IPS DF 6.9 (cell line): ENCODE measurements at regions not wholly inside any gene's neighbourhood (a gene's known extent, or its start where the extent isn't known, plus 50 kb on each side); places are given as distances from the start of the nearest gene placed in this dataset.

Experiments used
- DNase-seq: peaks from one replicate; pipeline ENCODE4 v3.0.0-alpha.2; 2013; ENCODE audit warnings: low read depth, low spot score
- H3K27ac ChIP-seq: one replicate; pipeline ENCODE4 v1.5.1; 2013; ENCODE audit warnings: low read length, control low read depth
- H3K27me3 ChIP-seq: 2 replicates; pipeline ENCODE4 v1.6.1; 2013; ENCODE audit warnings: mild to moderate bottlenecking, low read length; ENCODE audit not compliant: control insufficient read depth, insufficient read depth
- H3K36me3 ChIP-seq: 2 replicates; pipeline ENCODE4 v1.6.1; 2013; ENCODE audit warnings: low read length; ENCODE audit not compliant: control insufficient read depth, insufficient read depth
- H3K4me1 ChIP-seq: 2 replicates; pipeline ENCODE4 v1.6.1; 2013; ENCODE audit warnings: low read length; ENCODE audit not compliant: control insufficient read depth, insufficient read depth
- H3K4me3 ChIP-seq: 2 replicates; pipeline ENCODE4 v1.5.1; 2013; ENCODE audit warnings: mild to moderate bottlenecking, low read length
- H3K9me3 ChIP-seq: 2 replicates; pipeline ENCODE4 v1.6.1; 2013; ENCODE audit warnings: low read length, inconsistent platforms; ENCODE audit not compliant: control insufficient read depth, insufficient read depth
- WGBS: extraction: QIAGEN DNeasy Blood & Tissue Kit; methylation state at CpG from one replicate; pipeline ENCODE4 v1.1.7; 2013; ENCODE audit warnings: mixed read lengths, missing lambda C conversion rate; ENCODE audit not compliant: insufficient read length, insufficient coverage; 5-methylcytosine and 5-hydroxymethylcytosine counted together

- H3K27me3 ChIP-seq, result no peaks in the 10 kb centered on the region
- DNase-seq, result no peak
- H3K9me3 ChIP-seq, result no peaks in the 10 kb centered on the region
- H3K36me3 ChIP-seq, result no peaks in the 10 kb centered on the region
- H3K4me3 ChIP-seq, result no peak overlapping the region
- no peak overlapping the region for H3K27ac ChIP-seq
- H3K4me1 ChIP-seq, result no peaks in the 10 kb centered on the region
- WGBS, result no CpG with 5 or more reads among the region's 4 CpGs
These were observed 162.9 kb downstream of the NHLRC3 start for GRCh38 chr13:39201180-39201579.

- Histone ChIP-seq H3K36me3 (no peaks in the 10 kb centered on the region), H3K27ac (no peak overlapping the region), H3K9me3 (no peaks in the 10 kb centered on the region), H3K4me3 (no peak overlapping the region), H3K27me3 (no peaks in the 10 kb centered on the region), H3K4me1 (no peaks in the 10 kb centered on the region)
- DNase-seq, result no peak
- no CpG with 5 or more reads among the region's 7 CpGs for WGBS
These were observed 164.5 kb downstream of the NHLRC3 start for GRCh38 chr13:39202746-39203145.

GRCh38 chr13:39208636-39209035 lies 170.4 kb downstream of the NHLRC3 start:
- Histone ChIP-seq H3K9me3 (no peaks in the 10 kb centered on the region), H3K4me3 (no peak overlapping the region), H3K4me1 (no peaks in the 10 kb centered on the region), H3K27me3 (no peaks in the 10 kb centered on the region), H3K36me3 (no peaks in the 10 kb centered on the region), H3K27ac (no peak overlapping the region)
- no CpG with 5 or more reads among the region's 4 CpGs for WGBS
- DNase-seq, result no peak

- no peak for DNase-seq
- no peak overlapping the region for H3K27ac ChIP-seq
These were observed 171.7 kb downstream of the NHLRC3 start for GRCh38 chr13:39209731-39210531.

DNA sequence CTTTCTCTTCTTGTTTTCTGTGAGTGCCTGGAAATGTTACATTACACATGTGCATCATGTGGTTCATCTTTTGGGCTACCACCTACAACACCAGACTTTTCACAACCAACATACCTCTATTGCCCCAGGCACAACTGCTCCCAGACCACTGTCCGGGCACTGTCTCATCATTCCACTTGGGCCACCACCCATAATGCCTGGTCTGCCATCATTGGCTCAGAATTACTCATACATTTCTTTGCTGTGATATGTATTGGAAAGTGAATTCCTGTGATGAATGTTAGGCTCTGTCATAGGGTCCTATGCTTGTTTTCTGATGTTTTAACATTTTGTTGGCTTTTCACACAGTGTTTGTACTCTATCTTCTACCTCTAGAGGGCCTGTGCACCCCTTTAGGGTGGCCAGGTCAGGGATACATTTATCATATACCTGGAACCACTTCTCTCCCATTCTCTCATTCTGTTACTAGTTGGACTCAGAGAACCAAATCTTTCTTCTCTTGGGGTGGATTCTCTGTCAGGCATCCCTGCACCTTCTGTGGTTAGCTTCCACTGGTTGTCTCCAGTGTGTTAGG lies 172.8 kb downstream of the NHLRC3 start:
- Histone ChIP-seq H3K4me3 (no peak overlapping the region), H3K36me3 (no peaks in the 10 kb centered on the region), H3K27me3 (no peaks in the 10 kb centered on the region), H3K9me3 (no peaks in the 10 kb centered on the region), H3K27ac (no peak overlapping the region), H3K4me1 (no peaks in the 10 kb centered on the region)
- no CpG with 5 or more reads among the region's 1 CpG for WGBS
- DNase-seq, result no peak

More at GRCh38 chr13:39209731-39210531, 171.7 kb downstream of the NHLRC3 start:
- WGBS, result no CpG with 5 or more reads among the region's 1 CpG
- H3K9me3 ChIP-seq, result no peaks in the 10 kb centered on the region
- no peaks in the 10 kb centered on the region for H3K4me1 ChIP-seq
- no peak overlapping the region for H3K4me3 ChIP-seq
- H3K27me3 ChIP-seq, result no peaks in the 10 kb centered on the region
- H3K36me3 ChIP-seq, result no peaks in the 10 kb centered on the region

GRCh38 chr13:39215971-39216370 lies 177.7 kb downstream of the NHLRC3 start:
- Histone ChIP-seq H3K27me3 (no peaks in the 10 kb centered on the region), H3K4me3 (no peak overlapping the region), H3K27ac (no peak overlapping the region), H3K36me3 (no peaks in the 10 kb centered on the region), H3K9me3 (no peaks in the 10 kb centered on the region), H3K4me1 (no peaks in the 10 kb centered on the region)
- no peak for DNase-seq
- WGBS, result no CpG with 5 or more reads among the region's 8 CpGs

- WGBS, result no CpG with 5 or more reads among the region's 3 CpGs
- H3K9me3 ChIP-seq, result no peaks in the 10 kb centered on the region
- no peaks in the 10 kb centered on the region for H3K27me3 ChIP-seq
- no peak for DNase-seq
- H3K27ac ChIP-seq, result no peak overlapping the region
- no peak overlapping the region for H3K4me3 ChIP-seq
- no peaks in the 10 kb centered on the region for H3K4me1 ChIP-seq
- H3K36me3 ChIP-seq, result no peaks in the 10 kb centered on the region
These were observed 179.2 kb downstream of the NHLRC3 start for GRCh38 chr13:39217471-39217870.

- Histone ChIP-seq H3K36me3 (no peaks in the 10 kb centered on the region), H3K27ac (no peak overlapping the region), H3K27me3 (no peaks in the 10 kb centered on the region), H3K9me3 (no peaks in the 10 kb centered on the region), H3K4me1 (no peaks in the 10 kb centered on the region), H3K4me3 (no peak overlapping the region)
- WGBS, result no CpG with 5 or more reads among the region's 5 CpGs
- DNase-seq, result no peak
These were observed 186.5 kb downstream of the NHLRC3 start for GRCh38 chr13:39224671-39225240.

GRCh38 chr13:39225860-39226259 lies 187.6 kb downstream of the NHLRC3 start:
- no CpG with 5 or more reads among the region's 4 CpGs for WGBS
- DNase-seq, result no peak
- no peaks in the 10 kb centered on the region for H3K4me1 ChIP-seq

DNA sequence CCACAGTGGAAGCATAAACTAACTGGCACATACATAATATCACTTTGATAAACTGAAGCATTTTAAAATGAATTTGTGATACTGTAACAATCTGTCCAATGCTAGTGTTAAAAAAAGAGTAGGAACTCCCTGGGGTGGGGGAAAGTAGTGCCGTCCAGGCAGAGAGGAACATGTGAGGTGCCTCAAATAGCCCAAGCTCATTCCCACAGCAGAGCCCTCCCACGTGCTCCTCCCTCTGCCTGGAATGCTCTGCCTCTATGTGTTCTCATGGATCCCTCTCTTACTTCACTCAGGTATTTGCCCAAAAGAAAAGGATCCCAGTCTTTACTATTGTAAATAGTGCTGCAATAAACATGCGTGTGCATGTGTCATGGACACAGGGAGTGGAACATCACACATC lies 188.1 kb downstream of the NHLRC3 start:
- Histone ChIP-seq H3K4me3 (no peak overlapping the region), H3K9me3 (no peaks in the 10 kb centered on the region), H3K36me3 (no peaks in the 10 kb centered on the region), H3K4me1 (no peaks in the 10 kb centered on the region), H3K27me3 (no peaks in the 10 kb centered on the region), H3K27ac (no peak overlapping the region)
- no peak for DNase-seq
- no CpG with 5 or more reads among the region's 3 CpGs for WGBS

More at GRCh38 chr13:39225860-39226259, 187.6 kb downstream of the NHLRC3 start:
- Histone ChIP-seq H3K9me3 (no peaks in the 10 kb centered on the region), H3K36me3 (no peaks in the 10 kb centered on the region), H3K27ac (no peak overlapping the region), H3K27me3 (no peaks in the 10 kb centered on the region), H3K4me3 (no peak overlapping the region)
